HG03432 (cell line): ENCODE measurements at regions not wholly inside any gene's neighbourhood (a gene's known extent, or its start where the extent isn't known, plus 50 kb on each side); places are given as distances from the start of the nearest gene placed in this dataset.

Source experiments
- ATAC-seq: cut with Tn5 transposase; IDR thresholded peaks from one replicate; pipeline ENCODE4 v1.9.1; 2021; ENCODE audit warnings: mild to moderate bottlenecking, moderate library complexity; ENCODE audit not compliant: unreplicated experiment

DNA sequence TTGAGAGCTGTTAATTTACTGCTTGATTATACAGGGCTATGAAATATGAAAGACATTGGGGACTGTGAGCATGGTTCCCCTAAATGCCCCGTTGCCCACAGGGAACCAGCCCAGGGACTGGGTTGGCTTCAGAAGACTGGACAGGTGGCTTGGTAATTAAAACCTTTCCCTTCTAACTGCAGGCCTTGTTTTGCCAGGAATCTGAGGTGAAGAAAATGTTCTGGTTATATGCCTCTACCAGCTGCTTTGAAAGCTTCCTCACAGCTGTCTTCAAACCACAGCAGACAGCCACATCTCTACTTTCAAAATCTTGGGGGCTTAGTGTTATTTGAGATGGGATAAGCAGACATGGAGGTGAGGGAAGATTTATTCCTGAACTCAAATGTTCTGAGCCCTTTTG is 153.3 kb upstream of the SPRY4 start:
- ATAC-seq, result no peak

DNA sequence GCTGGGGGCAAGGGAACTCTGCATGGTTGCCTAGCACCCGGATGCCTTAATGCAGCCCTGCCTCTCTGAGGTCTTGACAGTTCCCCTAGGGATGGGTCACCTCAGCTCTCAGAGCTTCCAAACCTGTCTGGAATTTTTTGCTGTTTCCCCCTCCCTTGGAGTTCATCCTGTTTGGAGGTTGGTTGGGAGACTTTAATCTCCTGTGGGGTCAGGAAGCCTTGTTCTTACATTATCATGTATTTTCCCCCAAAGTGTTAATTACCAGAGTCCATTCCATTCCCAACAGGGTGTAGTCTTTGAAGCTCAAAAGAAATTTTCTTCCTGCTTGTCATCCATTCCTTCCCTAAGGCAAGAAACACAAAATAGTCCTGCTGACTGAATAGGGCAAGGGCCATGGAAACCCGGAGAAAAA is 150.3 kb upstream of the SPRY4 start:
- ATAC-seq, result no peak

DNA sequence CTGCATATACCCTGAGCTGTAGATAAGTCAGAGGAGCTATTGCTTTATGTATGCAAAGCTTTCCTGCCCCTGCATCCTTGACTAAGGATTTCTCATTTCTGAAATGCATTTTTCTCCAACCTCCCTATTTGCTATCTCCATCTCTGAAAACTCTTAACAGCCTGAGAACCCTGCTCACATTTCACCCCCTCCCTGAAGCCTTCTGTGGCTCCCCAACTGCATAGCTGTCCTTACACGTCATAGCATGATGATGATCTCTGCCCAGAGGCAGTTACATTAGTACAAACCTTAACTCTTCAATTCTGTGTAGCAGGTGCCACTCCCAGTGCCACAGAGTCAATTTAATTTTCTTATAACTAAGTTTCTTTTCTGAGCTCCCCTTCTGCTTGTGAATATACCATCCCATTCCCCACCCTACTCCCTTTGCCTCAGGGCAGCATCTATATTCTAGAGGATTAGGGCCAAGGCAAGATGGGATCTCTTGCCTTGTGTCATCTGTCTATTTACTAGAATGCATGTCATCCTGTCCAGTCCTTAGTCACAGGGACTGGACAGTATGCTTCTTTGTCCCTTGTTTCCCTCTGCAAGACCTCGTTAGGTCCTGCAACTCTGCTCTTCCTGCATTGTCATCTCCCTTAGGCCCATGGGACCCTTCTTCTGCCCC is 149.7 kb upstream of the SPRY4 start:
- ATAC-seq, result no peak

DNA sequence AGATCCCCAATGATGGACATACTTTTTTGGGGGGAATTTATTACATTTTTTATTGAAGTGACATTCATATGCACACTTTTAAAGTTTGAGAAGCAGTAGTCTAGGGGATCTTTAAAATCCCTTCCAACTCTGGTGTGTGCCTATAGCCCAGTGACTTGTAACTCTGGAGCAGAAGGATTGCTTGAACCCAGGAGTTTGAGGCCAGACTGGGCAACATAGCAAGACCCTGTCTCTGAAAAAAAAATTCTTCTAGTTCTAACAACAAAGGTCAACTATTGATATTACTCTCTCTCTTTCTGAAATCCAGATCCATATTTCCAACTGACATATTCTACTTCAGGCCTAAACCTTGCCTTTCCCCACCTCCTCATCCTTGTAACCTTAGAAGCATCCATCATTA is 148.2 kb upstream of the SPRY4 start:
- ATAC-seq, result no peak

DNA sequence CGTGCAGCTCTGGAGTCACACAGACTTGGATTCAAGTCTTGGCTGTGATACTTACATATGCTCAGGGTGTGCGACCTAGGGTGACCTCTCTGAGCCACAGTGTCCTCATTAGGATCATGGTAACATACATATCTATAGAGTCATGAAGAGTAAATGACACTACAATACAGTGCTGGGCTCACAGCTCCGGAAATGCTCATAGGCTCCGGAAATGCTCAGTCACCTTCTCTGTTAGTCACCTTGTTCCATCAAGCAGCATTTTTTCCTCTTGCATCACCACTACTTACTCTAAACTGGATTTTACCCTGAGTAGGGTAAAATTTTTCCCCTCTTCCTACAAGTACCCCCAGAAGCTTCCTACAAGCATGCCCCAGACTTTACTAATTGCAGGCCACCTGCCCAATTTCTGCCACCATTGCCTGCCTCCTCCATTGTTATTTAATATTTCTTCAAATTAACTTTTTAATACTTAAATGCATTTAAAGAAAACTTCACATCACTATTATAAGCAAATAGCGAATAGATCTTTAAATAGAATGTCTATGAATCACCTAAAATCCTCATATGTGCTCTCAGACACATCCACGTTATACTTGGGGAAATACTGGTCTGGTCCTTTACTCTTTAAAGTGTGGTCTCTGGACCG is 147.6 kb upstream of the SPRY4 start:
- no peak for ATAC-seq

DNA sequence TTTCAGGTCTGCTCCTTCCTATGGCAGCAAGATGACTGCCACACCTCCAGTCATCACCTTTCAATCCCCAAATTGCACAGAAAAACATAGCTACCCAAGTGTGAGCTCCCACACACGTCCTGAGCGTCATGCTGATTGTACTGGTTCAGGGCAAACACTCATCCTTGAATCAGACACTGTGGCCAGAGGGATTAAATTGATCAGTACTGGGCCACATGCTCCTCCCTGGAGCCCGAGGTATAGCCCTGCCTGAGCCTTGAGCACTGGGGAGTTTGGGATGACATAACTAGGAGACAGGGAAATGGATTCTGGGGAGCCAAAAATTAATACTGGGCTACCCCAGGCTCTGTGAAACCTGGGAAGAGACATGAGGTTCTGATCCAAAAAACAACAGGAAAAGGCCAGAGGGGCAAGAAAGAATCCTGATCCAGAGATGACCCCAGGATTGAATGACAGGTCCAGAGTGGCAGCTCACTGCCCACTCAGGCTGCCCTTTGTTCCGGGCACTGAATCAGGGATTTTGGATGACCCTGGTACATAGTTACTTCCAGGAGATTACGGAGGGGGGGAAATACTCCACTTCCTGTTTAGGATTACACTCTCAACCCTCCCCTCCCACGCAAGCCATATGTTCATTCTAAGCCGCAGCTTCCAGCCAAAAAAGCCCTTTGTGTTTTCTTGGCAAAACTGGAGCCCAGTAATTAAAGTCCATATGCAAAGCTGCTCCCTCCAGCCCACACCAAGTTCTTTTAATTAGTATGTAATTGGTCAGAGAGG is 141.6 kb upstream of the SPRY4 start:
- no peak for ATAC-seq

DNA sequence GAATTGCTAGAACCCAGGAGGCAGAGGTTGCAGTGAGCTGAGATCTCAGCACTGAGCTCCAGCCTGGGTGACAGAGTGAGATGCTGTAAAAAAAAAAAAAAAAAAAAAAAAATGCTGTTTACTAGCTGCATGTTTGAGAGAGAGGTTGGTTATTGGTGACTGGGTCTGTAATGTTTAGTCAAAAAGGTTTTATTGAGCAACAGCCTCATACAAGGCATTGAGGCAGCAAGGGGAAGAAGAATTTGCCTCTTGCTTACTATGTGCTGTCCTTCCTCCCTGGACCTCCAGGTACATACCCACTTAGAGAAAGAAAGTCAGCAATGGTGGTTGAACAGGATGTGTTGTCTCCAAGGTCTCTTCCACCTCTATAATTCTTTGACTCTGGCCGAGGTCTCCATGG is 140.7 kb upstream of the SPRY4 start:
- ATAC-seq, result no peak

DNA sequence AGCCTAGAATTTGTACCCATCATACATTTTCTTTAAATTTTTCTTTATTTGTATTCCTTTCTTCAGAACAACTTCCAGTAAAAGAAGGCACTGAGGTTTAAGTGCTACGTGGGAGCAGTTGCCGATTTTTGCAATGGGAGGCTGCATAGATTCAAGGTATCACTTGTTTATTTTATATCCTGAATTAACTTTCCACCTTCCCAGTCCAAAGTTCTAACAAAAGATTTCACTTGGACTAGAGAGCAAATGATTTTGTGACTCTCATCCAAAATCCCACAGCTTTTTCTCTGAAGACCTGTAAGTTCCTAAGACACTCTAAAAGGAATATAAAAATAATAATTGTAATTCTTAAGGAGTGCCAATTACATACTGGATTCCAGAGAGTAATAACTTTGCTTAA is 139.1 kb upstream of the SPRY4 start:
- ATAC-seq, result no peak

DNA sequence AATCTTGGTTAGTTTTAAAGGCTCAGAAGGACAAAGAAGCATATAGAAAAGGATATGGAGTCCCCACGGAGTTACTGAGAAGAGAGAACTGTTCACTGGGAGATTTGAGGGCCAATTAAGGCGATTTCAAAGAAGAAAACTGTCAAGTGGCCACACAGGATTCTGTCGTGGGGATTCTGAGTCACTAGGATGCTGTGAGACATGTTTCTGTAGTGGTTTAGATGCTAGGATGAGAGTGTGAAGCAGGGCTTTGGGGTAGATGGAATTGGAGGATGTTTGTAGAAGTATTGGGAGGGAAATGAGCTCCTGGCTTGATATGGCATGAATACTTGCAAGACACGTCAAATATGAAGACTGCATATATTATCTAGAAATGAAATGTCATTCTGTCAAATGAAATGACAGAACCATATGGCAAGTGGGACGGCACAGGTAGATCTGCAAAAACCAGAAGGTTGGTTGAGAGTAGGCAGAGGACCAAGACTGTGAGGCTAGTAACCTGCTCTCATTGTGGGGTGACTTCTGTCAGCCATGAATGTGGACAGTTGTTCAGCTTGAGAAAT is 136.3 kb upstream of the SPRY4 start:
- no peak for ATAC-seq

DNA sequence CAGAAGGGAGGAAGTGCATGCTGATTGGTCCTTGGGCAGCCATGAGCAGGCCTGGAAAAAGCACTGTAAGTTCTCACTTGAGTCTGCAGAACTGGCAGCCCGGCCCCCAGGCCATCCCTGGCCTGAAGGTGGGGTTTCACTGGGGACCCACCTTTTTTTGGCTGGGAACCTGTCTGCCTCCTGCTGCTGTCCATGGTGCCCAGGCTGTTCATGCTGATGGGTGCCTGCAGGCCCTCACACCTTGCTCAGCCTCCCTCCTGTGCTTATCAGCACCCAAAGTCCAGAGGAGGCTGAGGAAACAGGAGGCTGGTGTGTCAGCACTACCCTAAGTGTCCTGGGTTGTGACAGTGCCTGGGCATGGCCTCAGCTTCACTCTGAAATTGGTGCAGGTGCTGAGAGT is 134.4 kb upstream of the SPRY4 start:
- no peak for ATAC-seq

DNA sequence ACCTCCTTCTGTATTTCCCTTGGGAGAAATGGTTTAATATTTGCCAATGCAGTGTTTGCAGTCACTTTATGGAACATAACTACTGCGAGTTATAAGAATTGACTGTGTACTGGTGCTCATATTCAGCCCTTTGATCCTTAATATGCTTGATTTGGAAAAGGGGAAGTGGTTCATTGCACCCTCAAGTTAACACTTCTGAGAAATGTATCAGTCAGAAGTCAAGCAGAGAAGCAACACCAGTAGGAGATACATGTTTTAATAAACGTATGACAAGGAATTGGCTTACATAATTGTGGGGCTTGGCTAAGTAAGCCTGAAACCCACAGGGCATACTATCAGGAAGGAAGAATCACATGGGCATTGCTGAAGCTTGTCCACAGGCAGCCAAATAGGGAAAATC is 131.0 kb upstream of the SPRY4 start:
- no peak for ATAC-seq

DNA sequence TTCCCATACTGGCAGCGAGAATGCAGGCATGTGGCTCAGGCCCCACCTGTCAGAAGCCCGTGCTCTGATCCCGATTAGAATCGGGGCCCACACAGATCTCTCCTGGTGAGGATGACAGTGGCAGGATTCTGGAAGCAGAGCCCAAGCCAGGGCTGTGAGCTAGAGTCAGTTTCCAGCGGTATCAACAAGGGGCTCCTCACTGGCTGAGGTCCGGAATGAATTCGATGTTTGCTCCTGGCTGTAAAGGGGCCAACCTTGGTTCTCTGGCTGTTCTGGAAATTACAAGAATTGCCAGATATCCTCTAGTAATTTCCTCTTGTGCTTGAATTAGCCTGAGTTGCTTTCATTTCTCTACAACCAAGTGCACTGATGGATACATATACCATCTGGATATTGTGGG is 129.1 kb upstream of the SPRY4 start:
- no peak for ATAC-seq

DNA sequence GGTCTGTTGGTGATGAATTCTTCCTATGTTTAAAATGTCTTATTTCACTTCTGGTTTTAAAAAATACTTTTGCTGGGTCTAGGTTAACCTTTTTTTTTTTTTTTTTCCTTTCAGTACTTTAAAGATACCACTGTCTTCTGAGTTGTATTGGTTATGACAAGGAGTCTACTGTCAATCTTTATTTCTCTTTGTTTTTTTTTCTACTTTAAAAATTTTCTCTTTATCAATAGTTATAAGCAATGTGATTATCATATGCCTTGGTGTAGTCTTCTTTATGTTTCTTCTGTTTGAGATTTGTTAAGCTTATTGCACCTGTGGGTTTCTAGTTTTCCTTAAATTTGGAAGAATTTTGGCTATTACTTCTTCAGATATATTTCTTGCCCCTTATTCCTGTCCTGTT is 125.6 kb upstream of the SPRY4 start:
- no peak for ATAC-seq

DNA sequence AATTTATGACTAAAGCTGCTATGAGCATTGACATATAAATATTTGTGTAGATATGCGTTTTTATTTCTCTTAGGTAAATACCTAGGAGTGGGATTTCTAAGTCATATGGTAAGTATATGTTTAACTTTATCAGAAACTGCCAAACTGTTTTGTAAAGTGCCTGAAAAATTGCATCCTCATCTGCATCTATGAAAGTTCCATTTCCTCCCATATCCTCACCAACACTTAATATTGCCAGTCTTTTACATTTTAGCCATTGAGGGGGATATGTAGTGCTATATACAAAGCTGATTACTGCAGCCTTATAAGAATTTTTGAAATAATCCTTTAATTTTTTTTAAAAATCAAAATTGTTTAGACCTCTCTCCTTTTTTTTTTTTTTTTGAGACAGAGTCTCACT is 123.1 kb upstream of the SPRY4 start:
- ATAC-seq, result no peak

DNA sequence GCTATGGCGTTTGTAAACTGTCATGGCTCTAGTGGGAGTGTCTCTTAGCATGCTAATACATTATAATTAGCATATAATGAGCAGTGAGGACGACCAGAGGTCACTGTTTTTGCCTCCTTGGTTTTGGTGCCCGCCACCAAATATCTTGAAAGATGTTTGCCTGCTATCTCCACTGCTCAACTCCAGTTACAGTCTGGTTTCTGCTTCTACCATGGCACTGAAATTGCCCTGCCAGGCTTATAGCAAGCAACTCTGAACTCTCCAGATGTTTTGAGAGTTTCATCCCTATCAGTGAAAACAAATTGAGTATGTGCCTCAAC is 122.1 kb upstream of the SPRY4 start:
- no peak for ATAC-seq

DNA sequence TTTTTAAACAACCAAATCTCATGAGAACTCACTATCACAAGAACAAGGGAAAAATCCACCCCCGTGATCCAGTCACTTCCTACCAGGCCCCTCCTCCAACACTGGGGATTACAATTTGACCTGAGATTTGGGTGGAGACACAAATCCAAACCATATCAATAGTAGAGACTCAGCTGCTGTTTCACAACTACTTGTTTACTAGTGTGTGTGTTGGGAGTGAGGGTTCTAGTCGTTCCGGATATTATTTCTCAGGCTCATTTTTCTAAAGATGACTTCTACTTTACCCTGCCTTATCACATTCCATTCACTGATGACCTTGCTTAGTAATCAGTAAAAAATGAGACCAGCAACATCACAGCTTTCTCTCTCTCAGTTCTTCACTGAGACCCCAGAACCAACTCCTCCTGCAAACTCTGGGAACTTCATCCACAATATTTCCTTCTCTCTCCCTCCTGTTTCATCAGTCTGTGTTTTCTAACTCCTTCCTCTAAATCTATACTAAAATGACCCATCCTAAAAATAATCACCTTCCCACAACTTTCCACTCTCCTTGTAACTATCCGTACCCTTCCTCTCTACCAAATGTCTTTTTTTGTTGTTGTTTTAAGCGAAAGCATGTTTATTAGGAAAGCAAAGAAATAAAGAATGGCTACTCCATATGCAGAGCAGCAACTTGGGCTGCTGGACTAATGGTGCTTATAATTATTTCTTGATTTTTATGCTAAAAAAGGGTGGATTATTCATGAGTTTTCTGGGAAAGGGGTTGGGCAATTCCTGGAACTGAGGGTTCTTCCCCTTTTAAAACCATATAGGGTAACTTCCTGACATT is 121.5 kb upstream of the SPRY4 start:
- ATAC-seq, result no peak

DNA sequence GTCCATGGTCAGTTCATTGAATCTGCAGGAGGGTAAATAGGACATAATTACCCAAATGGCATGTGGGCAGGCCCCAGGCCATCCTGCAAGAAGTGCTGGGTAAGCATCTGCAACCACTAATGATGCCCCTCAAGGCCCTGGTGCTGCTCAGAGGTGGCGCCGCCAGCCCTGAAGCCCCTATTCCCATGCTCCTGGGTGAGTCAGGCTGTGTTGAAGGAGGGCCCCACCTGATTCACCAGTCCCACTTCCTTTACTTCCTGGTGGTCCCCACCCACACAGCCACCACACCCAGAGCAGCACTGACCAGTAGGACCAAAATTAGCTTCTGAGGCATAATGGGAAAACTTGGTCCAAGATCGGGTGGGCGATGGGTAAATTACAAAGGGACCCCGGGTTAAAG is 120.4 kb upstream of the SPRY4 start:
- ATAC-seq, result no peak

DNA sequence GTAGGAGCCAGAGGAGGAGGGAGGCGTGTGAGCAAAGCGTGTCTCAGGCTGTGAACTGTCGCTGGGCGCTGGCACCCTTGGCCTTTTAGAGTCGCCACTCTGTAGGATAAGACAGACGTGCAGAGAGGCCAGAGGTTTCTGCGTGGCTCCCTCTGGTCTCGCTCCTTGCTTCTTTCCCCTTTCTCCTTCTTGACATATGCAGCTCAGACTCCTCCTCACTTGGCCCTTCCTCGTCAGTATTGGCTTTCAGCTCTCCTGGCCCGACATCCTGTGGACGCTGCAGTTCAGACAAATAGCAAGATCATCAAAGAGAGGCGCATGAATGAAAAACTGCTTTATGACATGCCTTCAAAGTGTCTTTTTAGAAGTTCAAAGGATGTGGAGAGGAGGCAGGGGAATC is 116.8 kb upstream of the SPRY4 start:
- ATAC-seq, result no peak

DNA sequence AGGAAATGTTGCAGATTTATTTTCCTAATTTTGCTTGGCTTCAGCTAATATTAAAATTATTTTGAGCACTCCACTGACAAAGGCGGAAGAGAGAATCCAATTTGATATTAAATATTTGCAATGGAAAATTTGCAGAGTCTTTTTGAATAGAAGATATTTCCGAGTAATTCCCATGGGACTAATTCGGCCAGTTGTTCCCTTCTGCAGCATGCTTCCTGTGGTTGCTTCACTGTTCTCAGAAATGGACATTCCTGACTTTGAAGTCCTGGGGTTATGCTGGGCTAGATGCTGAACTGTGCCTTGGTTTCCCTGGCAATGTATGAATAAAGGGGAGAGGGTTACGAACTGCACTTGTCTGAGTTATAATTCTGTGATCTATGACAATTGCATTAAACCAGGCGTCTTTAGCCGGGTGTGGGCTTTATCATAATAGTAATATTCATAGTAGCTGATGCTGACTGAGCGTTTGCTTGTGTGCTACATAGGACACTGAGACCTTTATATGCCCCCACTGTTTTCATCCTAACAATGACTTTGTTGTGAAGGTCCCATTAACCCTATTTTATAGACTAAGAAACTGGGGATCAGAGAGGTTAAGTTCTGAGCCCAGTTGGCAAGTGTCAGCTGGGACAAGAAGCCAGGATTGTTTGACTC is 114.5 kb upstream of the SPRY4 start:
- ATAC-seq, result no peak

DNA sequence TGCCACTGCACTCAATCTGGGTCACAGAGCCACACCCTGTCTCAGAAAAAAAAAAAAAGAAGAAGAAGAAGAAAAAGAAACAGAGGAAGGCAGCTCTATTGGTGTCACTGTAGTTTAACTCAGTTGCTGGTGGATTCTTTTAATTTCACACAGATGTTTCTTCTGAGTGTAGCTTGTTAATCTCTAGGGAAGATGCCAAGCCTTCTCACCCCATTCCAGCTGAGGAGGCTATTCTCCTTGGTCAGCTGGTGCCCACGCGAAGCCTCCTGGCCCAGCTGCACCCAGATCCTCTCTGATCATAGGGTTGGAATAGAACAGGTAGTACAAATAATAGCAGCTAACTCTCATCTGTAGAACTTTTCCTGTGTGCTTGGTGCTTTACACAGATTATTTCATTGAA is 113.8 kb upstream of the SPRY4 start:
- no peak for ATAC-seq

DNA sequence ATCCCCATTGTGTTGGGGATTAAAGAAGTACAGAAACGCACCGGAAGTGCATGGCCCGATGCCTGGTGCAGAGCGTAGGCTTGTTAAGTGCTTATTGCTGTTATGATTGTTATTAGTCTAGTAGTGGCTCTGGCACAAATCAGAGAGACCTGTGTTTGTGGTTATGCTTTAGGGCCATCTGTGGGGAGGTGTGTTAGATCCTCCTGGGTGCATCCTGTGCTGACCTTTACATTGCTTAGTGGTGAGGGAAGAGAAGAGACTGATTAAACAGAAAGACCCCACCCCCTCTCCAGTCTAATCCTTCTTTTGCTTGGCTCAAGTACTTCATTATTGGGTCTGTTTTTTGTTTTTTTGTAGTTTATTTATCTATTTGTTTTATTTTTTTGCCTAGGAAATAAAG is 112.7 kb upstream of the SPRY4 start:
- no peak for ATAC-seq
